NCI-H2196 (cell line): ENCODE measurements at regions not wholly inside any gene's neighbourhood (a gene's known extent, or its start where the extent isn't known, plus 50 kb on each side); places are given as distances from the start of the nearest gene placed in this dataset.
A peak's percentile ranks its signal among the peaks of the same experiment; 100 is the strongest.

Source experiments
- DNase-seq: peaks from one replicate; lab custom pipeline; 2025; ENCODE audit not compliant: unreplicated experiment; lab: John Stamatoyannopoulos, UW

DNA sequence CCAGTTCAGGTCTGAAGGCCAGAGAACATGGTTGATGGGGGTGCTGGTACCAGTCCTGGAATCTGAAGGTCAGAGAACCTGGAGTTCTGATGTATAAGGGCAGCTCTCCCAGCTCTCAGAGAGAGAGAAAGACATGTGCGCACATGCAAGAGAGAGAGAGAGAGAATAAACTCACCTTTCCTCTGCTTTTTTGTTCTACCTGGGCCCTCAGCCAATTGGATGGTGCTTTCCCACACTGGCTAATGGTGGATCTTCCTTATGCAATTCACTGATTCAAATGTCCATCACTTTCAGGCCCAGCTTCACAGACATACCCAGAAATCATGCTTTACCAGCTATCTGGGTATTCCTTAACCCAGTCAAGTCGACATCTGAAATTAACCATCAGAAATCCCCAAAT lies 377.7 kb upstream of the MEX3C start:
- DNase-seq, result no peak

DNA sequence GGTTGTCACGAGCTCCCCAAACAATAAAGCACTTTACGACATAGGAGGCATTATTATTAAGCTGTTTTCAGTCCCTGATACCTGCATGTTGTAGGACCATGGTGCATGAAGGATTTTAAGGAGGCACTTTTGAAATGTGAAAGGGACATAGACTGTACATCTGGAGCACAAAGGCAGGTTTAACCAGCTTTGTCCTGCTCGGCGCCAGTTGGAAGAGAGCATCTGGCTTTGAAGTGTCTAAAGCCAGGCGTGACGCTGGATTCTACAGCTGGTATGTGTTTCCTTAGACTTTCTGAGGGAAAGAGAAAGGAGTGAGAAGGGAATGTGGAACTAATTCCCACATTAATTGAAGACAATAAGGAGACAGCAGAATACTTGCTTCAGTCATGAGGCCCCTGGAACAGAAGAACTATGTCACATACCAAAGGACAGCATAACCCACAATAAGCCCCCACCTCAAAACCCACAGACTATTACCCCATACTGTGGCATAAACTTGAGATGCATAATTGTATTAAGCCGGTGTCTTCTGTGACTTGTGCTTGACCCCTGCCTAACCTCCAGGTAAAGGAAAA lies 381.0 kb upstream of the MEX3C start:
- DNase-seq, result no peak

DNA sequence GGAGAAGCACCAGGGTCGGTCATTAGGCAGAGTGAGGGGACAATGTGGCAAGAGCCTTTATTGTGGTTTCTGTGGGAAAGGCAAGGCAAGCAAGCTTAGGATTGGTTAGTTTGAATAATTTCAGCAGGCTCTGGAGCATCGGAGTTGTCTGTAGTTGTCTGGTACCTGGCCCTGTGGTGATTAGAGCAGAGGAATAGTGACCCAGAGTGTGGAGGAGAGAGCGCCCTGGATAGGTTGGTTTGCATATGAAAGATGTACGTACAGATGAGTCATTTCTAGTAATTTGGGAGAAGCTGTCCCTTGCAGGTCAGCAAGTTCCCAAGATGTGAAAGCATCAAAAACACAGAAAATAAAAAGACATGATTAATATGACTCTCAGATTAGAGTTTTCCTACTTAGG lies 383.1 kb upstream of the MEX3C start:
- no peak for DNase-seq

DNA sequence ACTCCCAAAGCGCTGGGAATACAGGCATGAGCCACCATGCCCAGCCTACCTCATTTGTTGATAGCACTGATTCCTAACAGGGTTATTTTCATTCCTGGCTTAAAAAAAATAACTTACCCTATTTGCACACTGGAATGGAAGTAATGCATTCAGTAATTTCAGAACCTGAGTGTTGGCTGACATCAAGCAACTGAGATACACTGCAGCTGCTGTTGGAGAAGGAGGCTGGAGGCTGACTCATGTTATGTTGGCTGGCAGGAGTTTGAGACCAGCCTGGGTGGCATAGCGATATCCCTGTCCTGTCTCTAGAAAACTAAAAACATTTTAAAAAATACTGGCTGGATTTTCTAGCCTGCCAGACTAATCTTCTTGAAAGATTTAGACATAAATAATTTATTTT lies 385.1 kb upstream of the MEX3C start:
- no peak for DNase-seq

DNA sequence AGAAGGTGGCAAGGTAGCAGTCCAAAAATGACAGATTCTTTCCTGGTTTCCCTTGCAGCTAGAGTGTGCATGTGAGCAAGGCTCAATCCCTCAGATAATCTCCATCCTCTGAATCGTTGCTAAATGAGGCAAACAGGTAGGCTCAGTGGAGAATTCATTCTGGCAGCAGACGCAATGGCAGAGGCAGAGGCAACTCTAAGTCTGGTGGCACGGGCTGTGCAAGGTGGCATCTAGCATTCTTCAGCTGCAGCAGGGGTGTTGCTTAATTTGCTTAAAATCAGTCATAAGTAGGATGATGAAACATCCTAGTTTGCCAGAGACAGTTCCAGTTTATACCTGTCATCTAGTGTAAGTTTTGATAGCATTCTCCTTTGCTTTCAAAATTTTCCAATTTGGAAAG lies 391.1 kb upstream of the MEX3C start:
- no peak for DNase-seq

DNA sequence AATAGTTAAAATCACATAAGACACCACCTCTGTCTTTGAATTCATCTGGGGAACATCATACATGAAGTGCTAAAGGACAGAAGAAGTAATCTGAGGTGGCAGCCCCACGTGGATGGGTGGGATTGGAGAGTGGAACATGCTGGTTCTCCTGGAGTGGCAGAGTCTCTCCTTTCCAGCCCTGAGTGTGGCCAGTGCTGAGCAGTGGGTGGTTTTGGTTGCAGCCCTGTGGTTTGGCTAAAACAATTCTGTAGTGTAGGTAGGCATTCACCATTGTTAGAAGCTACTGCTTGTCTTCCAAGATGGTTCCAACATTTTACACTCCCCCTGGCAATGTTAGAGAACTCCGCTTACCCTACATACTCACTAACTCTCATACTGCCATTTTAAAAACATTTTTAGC lies 396.4 kb upstream of the MEX3C start:
- DNase-seq, result no peak

DNA sequence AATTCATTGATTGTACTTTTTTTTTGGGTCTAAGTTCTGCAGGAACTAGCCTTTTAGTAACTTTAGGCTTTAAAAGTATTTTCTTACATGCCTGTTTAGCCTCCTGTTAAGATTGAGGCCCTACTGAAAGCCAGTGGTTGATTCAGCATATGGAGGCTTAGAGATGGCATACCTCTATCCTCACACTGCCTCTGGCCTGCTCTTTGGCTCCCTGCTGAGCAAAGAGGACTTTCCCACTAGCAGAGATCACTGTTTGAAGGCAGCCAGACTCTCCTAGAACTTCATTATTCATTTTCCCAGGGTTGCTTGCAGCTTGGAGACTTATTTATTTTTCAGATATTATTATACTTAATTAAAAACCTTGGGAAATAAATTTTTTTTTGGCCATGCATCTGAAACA lies 405.6 kb upstream of the MEX3C start:
- DNase-seq, result no peak

DNA sequence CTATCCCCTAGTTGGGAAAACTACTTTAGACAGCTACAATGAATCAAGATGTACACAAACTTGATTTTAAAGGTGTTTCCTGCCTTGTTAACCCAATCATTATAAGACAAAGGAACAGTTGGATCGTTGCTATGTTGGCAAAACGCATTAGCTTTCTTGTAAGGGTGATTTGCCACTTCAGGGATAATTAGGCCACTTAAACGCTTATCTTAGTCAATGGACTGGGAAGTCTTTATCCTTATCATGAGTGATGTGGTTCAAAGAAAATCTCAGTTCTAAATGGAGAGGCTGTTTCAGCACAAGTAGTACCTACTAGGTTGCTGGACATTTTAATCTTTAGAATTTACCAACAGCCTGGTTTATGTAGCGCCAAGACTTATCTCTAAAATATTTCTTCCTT lies 406.1 kb upstream of the MEX3C start:
- DNase-seq, result no peak

DNA sequence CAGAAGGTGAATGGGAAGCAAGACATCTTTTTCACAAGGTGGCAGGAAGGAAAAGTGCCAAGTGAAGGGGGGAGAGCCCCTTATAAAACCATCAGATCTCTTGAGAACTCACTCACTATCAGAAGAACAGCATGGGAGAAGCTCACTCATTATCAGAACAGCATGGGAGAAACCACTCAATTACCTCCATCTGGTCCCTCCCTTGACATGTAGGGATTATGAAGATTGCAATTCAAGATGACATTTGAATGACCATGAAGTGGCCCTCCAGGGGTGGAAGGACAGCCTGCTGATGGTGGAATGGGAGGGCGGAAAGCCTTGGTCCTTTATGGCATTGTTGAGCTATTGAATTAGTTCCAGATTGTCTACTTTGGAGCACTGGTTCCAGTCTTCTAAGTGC lies 413.0 kb upstream of the MEX3C start:
- no peak for DNase-seq

DNA sequence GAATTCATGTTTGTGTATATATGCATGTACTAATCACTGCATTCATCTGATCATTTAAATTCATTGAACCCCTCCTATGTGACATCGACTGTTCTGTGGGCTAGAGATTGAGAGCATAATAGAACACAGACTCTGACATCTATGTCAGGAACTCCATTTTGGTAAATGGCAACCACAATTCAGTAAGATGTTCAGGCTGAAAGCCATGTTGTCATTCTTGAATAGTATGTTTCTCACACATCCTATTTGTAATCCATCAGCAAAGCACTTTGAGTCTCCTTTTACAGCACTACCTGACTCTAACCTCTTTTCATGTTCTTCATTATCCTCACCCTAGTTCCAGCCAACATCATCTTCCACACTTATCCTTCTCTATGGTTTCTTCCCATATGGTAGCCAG lies 413.8 kb upstream of the MEX3C start:
- no peak for DNase-seq

DNA sequence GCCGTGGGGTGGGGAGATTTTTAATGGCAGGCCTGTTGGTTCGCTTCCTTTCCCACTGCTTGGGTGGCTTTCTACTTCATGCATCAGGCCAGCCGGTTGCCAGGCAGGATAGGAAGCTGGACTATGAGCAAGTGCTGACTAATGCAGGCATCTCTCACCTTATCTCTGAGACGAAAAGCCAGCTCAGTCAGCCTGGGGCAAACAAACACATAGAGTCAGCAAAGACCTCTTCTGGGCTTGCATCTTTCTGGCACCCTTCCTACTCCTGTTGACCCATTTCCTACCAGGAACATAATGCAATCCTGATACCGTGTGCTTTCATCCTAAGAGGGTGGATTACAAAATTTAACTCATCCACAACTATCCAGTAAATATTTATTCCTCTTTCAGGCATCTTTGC lies 416.6 kb upstream of the MEX3C start:
- DNase-seq, result no peak

DNA sequence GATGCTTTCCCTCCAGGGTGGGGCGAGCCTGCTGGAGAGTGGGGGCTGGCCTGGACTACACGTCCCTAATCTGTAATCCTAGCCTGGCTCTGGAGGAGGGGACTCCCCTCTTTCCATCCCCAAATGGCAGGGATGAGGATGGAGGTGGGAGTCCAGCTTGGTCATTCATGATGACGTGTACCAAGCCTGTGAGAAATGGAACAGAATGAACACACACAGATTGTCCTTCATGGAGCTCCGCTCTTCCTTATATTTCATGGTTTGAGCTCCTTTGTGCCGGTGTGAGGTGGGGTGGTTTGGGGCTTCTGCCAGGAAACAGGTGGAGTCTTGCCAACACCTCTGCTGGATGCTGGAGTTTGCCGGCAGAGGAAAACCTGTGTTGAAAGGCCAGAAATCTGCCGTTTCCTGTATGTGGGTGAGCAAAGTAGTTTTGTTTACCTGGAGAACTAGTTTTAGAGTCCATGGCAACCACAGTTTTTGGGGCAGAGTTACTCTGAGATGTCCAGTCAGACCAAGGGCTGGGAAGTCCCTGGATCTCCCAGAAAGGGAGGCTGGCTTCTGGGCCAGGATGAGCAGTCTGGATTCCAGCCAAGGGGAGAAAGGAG lies 417.6 kb upstream of the MEX3C start:
- peak; percentile 2 for DNase-seq

DNA sequence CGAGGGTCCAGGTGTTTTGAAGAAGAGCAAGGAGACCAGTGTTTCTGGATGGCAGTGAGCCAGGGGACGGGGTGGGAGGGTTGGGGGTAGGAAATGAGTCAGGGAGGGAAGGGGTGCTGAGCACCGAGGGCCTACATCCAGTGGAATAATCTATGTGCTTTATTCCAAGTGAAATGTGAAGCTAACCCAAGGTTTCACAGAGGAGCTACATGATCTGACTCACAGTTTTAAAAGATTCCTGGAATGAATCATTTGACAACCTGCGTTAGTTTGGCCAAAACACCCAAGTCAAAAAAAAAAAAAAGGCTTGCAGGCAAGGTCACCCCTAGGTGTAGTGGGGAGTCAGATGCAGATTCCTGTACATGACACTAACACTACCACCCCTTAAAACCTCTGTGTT lies 419.7 kb upstream of the MEX3C start:
- no peak for DNase-seq

DNA sequence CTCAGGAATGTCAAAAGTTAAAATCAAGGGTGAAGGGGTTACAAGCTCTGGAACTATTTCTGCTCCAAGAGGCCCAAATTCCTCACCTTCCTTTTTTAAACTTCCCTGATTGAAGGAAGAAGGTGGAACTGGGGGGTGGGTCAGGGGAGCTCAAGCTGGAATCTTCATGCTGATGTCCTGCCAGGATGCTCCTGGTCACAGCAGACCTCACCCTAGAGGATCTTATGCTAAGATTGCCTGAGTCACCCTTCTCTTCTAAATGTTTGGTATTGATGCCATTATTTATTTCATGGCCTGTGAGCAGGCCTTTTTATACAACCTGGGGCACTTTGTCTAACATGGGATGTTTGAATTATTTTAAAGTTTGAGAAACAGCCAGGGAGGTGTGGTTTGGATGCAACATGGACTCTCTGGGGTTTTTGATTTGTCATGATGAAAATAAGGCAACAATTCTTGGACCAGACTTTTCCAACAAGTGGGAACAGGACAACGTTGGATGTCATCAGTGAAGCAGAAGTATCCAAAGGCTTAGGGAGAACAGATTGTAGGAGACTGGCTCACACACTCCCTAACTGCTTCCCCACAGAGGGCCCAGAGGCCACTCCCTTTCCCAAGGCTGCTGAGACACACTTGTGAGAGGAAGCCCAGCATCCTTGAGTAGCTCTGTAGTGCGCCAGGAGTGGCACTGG lies 420.2 kb upstream of the MEX3C start:
- no peak for DNase-seq

DNA sequence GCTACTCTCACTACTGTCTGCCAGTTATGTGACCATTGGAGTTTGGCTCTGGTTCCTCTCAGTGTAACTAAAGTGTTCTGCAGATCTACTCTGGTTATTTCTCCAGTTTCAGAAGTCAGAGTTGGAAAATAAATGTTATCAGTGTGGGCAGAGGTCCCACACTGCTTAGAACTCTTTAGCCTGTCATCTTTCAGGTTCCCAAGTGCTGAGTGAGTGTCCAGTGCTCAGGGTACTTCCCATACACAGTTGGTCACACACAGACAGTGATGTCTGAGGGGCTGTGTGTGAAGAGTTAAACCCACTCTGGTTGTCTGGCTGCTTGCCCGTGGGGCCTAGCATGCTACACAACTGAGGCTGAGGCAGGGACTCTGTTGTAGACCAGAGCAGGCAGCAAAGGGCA lies 421.8 kb upstream of the MEX3C start:
- no peak for DNase-seq

DNA sequence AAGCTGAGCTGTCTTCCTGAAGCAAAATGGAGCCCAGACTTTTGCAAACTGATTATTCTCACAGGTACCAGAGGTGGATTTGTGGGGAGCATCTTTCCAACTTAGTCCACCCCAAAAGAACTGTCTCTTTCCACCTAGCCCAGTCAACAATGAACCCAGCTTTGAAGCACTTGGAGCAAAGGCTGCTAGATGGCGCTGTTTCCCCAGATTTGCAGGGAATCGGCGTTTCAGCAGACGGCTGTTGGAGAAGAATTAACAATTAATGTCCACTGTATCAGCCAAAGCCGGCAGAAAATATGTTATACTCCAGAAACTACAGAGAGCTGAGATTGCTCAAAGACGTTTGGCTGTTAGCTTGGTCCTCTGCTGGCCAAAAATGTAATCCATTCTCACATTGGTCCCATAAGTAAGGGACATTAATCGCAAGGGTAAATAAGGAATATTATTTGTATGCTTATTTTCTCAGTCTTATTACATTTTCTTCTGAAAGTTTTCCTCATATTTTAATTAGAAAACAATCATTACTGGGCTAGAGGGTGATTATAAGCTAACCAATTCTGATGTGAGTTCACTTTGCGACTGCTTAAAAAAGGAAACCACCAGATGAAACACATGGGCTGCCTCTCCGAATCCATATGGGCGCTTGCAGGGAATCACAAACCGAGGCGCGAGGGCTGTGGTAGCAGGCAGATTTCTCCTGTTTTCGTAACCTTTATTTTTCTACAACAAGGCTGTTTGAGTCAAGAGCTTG lies 423.8 kb upstream of the MEX3C start:
- DNase-seq, result peak; percentile 54

DNA sequence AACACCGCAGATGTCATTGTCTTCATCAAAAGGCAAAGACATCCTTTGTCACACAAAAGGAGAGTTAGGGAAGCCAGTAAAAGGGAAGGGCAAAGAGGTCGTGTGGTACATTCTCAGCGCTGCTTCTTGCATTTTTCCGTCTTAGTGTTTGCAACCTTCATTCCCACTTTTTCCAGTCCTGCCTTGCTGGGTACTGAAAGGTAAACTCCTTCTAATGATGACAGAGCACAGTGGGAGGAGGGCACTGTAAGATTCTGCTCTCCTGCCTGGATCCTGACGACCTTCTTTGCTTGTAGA lies 424.3 kb upstream of the MEX3C start:
- no peak for DNase-seq

DNA sequence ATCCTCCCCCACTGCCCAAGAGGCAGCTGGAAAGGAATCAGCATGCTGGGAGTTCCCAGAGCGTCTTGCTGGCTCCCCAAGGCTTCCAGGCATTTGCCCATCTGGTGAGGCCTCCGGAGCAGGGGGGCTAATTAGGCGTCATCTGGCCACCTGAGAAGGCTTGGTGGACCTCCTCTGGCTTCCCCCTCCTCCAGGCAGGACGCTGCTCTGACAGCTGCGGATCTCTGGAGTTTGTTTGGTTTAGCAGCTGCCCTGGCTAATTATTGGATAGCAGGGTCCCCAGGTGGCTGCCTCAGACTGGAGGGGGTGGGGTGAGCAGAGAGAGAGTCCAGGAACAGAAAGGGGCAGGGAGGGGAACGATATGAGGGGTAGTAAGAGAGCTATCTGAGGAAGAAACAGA lies 425.2 kb upstream of the MEX3C start:
- no peak for DNase-seq

DNA sequence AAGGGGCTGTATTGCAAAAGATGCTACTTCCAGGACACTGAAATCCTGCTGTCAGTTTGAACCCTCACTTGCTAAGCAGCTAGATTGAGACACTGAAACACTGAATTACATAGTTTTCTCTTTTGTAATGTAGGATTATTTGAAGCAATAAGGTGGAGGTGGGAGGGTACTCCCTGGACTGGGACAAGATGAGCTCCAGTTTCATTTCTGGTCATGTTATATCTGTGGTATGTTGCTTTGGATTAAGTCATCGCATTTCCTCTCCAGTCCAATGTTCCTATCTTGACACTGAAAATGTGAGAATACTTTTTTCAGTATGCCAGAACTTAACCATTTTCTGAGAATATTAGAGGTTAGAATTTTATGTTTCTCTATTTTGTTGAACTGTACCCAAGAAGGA lies 426.2 kb upstream of the MEX3C start:
- no peak for DNase-seq

DNA sequence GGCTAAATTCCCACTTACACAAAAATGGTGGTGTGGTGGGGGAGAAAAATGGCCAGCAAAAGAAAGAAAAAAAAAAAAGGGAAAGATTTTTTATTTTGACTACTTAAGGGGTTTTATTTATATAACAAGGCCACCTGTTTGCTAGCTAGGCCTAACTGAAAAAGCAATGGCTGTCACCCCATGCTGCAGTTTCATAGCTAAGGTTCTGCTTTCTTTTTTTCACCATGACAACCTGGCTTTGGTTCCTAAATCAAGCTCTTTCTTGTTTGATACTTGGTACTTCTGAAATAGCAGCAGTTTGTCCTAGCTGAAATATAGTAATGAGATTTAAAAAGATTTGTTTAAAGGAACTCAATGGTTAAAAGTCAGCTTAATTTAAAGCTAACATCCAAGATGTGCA lies 433.2 kb upstream of the MEX3C start:
- DNase-seq, result no peak

DNA sequence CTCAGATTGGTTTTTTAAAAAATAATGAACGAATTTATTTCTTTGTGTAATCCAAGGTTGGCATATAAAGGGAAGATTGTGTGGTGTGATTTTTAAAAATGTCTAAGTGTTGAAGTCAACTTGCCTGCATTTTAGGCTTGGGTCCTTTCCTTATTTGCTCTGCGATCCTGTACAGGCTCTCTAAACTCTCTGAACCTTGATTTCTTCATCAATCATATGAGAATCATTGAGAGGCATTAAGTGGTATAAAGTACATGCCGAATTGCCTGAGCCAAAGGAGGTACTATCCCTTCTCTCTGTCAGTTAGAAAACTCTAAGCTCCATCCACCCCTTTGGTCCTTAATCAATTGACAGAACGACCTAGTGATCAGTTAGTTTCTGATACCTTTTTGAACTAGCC lies 440.4 kb upstream of the MEX3C start:
- DNase-seq, result no peak

DNA sequence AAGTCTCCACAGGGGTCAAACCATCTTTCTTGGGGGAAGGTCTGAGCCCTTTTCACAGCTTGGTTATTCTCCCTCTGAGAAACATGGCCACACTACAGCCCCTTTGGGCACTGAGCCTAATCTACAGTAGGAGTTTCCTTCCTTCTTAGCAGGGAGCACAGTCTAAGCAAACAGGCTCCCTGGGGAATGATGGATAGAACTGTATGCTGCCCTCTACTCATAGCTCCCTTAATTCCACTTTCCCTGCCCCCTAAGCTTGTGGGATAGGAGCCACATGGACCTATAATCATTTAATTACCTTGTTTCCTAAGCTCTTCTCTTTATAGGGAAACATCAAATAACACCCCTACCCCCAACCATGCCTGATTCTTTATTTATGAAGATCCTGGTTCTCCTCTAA lies 442.1 kb upstream of the MEX3C start:
- no peak for DNase-seq
